ENCODE measurements at regions not wholly inside any gene's neighbourhood (a gene's known extent, or its start where the extent isn't known, plus 50 kb on each side); places are given as distances from the start of the nearest gene placed in this dataset.
"Not testable (repeated sequence)": the region's sequence is repeated elsewhere in the genome, so short reads cannot be mapped to it uniquely, and the experiment has no call there.

DNA sequence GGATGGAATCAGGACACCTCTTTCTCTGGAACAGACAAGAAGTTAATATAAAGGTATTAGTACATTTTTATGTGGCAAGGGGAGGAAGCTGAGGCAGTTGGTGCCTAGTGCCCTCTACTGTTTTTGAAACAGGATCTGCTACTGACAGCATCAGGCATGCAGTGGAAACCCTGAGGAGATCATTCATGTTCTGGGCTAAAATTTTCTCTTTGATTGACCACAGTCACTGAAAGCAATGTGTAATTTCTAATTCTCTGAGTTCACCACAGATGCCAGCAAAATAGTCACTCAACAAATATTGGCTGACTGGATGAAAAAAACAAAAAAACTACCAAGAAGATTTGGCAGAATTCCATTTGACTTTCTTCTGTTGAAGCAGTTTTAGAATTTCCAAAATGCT lies 71.0 kb upstream of the SRRM3 start:
- TF ChIP-seq CTCF (IDR thresholded peaks at IDR 0.05 in 2 of 3, conservative IDR thresholded peaks at IDR 0.05 in 1 of 3; ENCODE audit: borderline replicate concordance in 1 of 3, insufficient read depth in 1 of 3, low read depth in 2 of 3, low read length in 2 of 3) (peak; percentile 37 to 56 (median 45); a peak in 5 of 6 replicates), RAD21 (IDR thresholded peaks at IDR 0.05; ENCODE audit: low read depth) (peak; percentile 72)
- TF ChIP-seq EZH2 (IDR thresholded peaks at IDR 0.05); SRF (IDR thresholded peaks at IDR 0.05; ENCODE audit: low read depth); SP1 (IDR thresholded peaks at IDR 0.05; ENCODE audit: low read depth); EZH2phosphoT487 (IDR thresholded peaks at IDR 0.05; ENCODE audit: borderline replicate concordance); TCF7L2 (IDR thresholded peaks at IDR 0.05; ENCODE audit: borderline replicate concordance, extremely low read depth, insufficient read depth, insufficient read length); SIN3A (IDR thresholded peaks at IDR 0.05; ENCODE audit: low read depth); POLR2A (IDR thresholded peaks at IDR 0.05; ENCODE audit: borderline replicate concordance, extremely low read depth, insufficient read depth, insufficient read length); ZNF274 (IDR thresholded peaks at IDR 0.05; ENCODE audit: low read depth, low read length); ELF1 (IDR thresholded peaks at IDR 0.05; ENCODE audit: borderline replicate concordance, low read depth); POLR2AphosphoS5 (IDR thresholded peaks at IDR 0.05; ENCODE audit: low read depth, low read length): not testable (repeated sequence)
